MM.1S (cell line): ENCODE measurements at regions not wholly inside any gene's neighbourhood (a gene's known extent, or its start where the extent isn't known, plus 50 kb on each side); places are given as distances from the start of the nearest gene placed in this dataset.

ENCODE experiments used
- DNase-seq: peaks from one replicate; pipeline ENCODE4 v3.0.0-alpha.2; 2015
- H2AFZ ChIP-seq: fragments of 300-600 bp; sonication (generic); 2 replicates; pipeline ENCODE4 v1.6.0; 2016; ENCODE audit warnings: antibody characterized with exemption, low read length
- H3F3A ChIP-seq: fragments of 300-600 bp; sonication (generic); 2 replicates; pipeline ENCODE4 v1.6.1; 2016; ENCODE audit warnings: mild to moderate bottlenecking, antibody characterized with exemption, low read length, moderate library complexity, mixed read lengths; ENCODE audit not compliant: insufficient read depth
- H3K27ac ChIP-seq: fragments of 300-600 bp; sonication (generic); 2 replicates; pipeline ENCODE4 v1.5.1; 2016; ENCODE audit warnings: mild to moderate bottlenecking, low read length
- H3K27me3 ChIP-seq: fragments of 300-600 bp; sonication (generic); replicated peaks from 2 replicates; pipeline ENCODE4 v1.6.0; 2016; ENCODE audit warnings: low read length; ENCODE audit not compliant: insufficient read depth
- H3K36me3 ChIP-seq: fragments of 300-600 bp; sonication (generic); replicated peaks from 2 replicates; pipeline ENCODE4 v1.6.1; 2016; ENCODE audit warnings: mild to moderate bottlenecking, low read length, mixed read lengths; ENCODE audit not compliant: insufficient read depth
- H3K4me1 ChIP-seq: fragments of 300-600 bp; sonication (generic); 2 replicates; pipeline ENCODE4 v1.6.1; 2016; ENCODE audit warnings: low read length, mixed read lengths
- H3K4me2 ChIP-seq: fragments of 300-600 bp; sonication (generic); 2 replicates; pipeline ENCODE4 v1.6.0; 2016; ENCODE audit warnings: low read depth, low read length
- H3K4me3 ChIP-seq: fragments of 300-600 bp; sonication (generic); 2 replicates; pipeline ENCODE4 v1.5.1; 2016; ENCODE audit warnings: low read length, mixed read lengths
- H3K79me2 ChIP-seq: fragments of 300-600 bp; sonication (generic); 2 replicates; pipeline ENCODE4 v1.6.1; 2016; ENCODE audit warnings: mixed run types, low read length, mixed read lengths
- H3K9ac ChIP-seq: fragments of 300-600 bp; sonication (generic); 2 replicates; pipeline ENCODE4 v1.6.1; 2016; ENCODE audit warnings: low read length, mixed read lengths
- H3K9me2 ChIP-seq: fragments of 300-600 bp; sonication (generic); replicated peaks from 2 replicates; pipeline ENCODE4 v1.6.1; 2016; ENCODE audit warnings: mild to moderate bottlenecking, low read length, mixed read lengths; ENCODE audit not compliant: insufficient read depth
- H3K9me3 ChIP-seq: fragments of 300-600 bp; sonication (generic); replicated peaks from 2 replicates; pipeline ENCODE4 v1.6.1; 2016; ENCODE audit warnings: mild to moderate bottlenecking, low read length, mixed read lengths; ENCODE audit not compliant: insufficient read depth
- H4K20me1 ChIP-seq: fragments of 300-600 bp; sonication (generic); 2 replicates; pipeline ENCODE4 v1.6.1; 2016; ENCODE audit warnings: mild to moderate bottlenecking, low read length, moderate library complexity, mixed read lengths; ENCODE audit not compliant: insufficient read depth
- CTCF ChIP-seq: fragments of 300-600 bp; sonication (generic); IDR thresholded peaks from 2 replicates; pipeline ENCODE4 v1.5.1; 2016; ENCODE audit warnings: antibody characterized with exemption, low read length, mixed read lengths
- EZH2 ChIP-seq: fragments of 300-600 bp; sonication (generic); optimal IDR thresholded peaks from 2 replicates; pipeline ENCODE3; 2017; ENCODE audit warnings: low read depth, mild to moderate bottlenecking, antibody characterized with exemption, low read length, mixed read lengths
- EZH2phosphoT487 ChIP-seq: fragments of 300-600 bp; sonication (generic); IDR thresholded peaks from 2 replicates; pipeline ENCODE4 v1.6.1; 2018; ENCODE audit warnings: antibody characterized with exemption, low read length

DNA sequence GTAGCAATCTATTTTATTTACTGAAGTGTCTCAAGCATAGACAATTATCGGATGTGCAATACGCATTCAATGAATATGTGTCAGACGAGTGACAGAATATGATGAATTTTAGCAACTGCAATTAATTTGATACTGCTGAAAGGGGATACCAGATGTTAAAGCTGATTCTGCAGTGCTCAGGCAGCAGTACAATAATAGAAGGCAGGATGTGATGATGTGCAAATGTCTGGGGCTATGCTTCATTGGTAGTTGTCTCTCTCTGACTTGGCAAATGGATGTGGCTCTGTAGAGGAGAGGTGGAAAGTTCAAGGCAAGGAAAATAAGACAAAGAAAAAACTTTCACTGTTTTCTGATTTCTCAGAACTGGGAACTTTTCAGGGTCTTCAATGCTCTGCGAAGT is 721.2 kb downstream of the CDH18 start:
- no peak overlapping the region for H3K4me3 ChIP-seq
- H3K9me3 ChIP-seq, result no peaks in the 10 kb centered on the region
- no peak overlapping the region for H2AFZ ChIP-seq
- peak; percentile 18 for DNase-seq
- H3K36me3 ChIP-seq, result no peaks in the 10 kb centered on the region
- no peak overlapping the region for H3K9ac ChIP-seq
- H3K4me1 ChIP-seq, result peaks cover 40% of the 10 kb centered on the region
- no peak overlapping the region for H3K27ac ChIP-seq
- no peaks in the 10 kb centered on the region for H3K79me2 ChIP-seq
- no peaks in the 10 kb centered on the region for H4K20me1 ChIP-seq
- H3F3A ChIP-seq, result peaks cover 15% of the 10 kb centered on the region
- no peaks in the 10 kb centered on the region for H3K27me3 ChIP-seq
- no peak overlapping the region for H3K4me2 ChIP-seq
- H3K9me2 ChIP-seq, result no peaks in the 10 kb centered on the region
- no peak for TF ChIP-seq EZH2phosphoT487
- TF ChIP-seq EZH2, result no peak
- no peak for TF ChIP-seq CTCF

DNA sequence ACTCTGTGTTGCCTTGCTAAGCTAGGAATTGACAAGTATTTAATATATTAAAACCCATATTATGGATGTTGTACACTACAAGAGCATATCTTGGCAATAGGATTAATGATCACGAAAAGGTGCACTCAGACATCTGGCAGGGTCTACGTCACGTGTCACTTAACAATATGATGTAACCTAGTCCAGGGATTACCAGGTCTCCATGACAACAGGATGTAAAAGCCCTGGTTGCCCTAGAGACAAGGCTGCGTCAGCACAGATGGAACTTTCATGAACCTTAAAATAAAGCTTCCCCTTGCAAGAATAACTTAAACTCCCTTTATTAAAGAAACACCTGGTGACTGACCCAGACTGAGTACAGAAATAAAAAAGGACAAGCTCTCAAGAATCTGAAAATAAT is 717.8 kb downstream of the CDH18 start:
- peak overlapping the region; percentile 62; the same call in 1 of the 2 replicates for H3K9ac ChIP-seq
- no peaks in the 10 kb centered on the region for H3K9me2 ChIP-seq
- H3K36me3 ChIP-seq, result no peaks in the 10 kb centered on the region
- TF ChIP-seq EZH2 (no peak), CTCF (no peak), EZH2phosphoT487 (no peak)
- 0 out of 2 replicates have a peak overlapping the region, but pooled peaks have one; percentile 7 for H2AFZ ChIP-seq
- peaks cover 18% of the 10 kb centered on the region for H3F3A ChIP-seq
- H3K4me2 ChIP-seq, result peak overlapping the region; percentile 64
- no peaks in the 10 kb centered on the region for H3K79me2 ChIP-seq
- H3K4me1 ChIP-seq, result peaks cover 55% of the 10 kb centered on the region
- no peaks in the 10 kb centered on the region for H3K9me3 ChIP-seq
- H3K27ac ChIP-seq, result peak overlapping the region; percentile 98
- H4K20me1 ChIP-seq, result no peaks in the 10 kb centered on the region
- H3K4me3 ChIP-seq, result no peak overlapping the region
- DNase-seq, result peak; percentile 98
- no peaks in the 10 kb centered on the region for H3K27me3 ChIP-seq

- Histone ChIP-seq H3K9me2 (no peaks in the 10 kb centered on the region), H4K20me1 (no peaks in the 10 kb centered on the region), H3K27me3 (no peaks in the 10 kb centered on the region), H3K79me2 (no peaks in the 10 kb centered on the region), H3K9ac (no peak overlapping the region), H2AFZ (no peak overlapping the region), H3F3A (peaks cover 18% of the 10 kb centered on the region), H3K9me3 (no peaks in the 10 kb centered on the region), H3K36me3 (no peaks in the 10 kb centered on the region), H3K27ac (no peak overlapping the region), H3K4me2 (no peak overlapping the region), H3K4me1 (peaks cover 33% of the 10 kb centered on the region), H3K4me3 (no peak overlapping the region)
- TF ChIP-seq EZH2phosphoT487 (no peak), EZH2 (no peak), CTCF (no peak)
- no peak for DNase-seq
Observed at GRCh38 chr5:19274578-19274977, 713.4 kb downstream of the CDH18 start.
